Keratinocyte (primary cell): ENCODE measurements at regions not wholly inside any gene's neighbourhood (a gene's known extent, or its start where the extent isn't known, plus 50 kb on each side); places are given as distances from the start of the nearest gene placed in this dataset.

ENCODE experiments used
- DNase-seq: peaks from one replicate; pipeline ENCODE4 v3.0.0-alpha.2; 2011; ENCODE audit warnings: low read depth, missing footprints, low spot score
- FAIRE-seq: peaks from 2 replicates; lab custom pipeline; 2011; peaks lifted over from hg19 to GRCh38; lab: Jason Lieb, UNC
- H2AFZ ChIP-seq: 2 replicates; pipeline ENCODE4 v1.6.0; 2012; ENCODE audit warnings: low read length, control low read depth, inconsistent platforms; ENCODE audit not compliant: control insufficient read depth
- H3K27ac ChIP-seq: 2 replicates; pipeline ENCODE4 v1.5.1; 2011; ENCODE audit warnings: low read length; ENCODE audit not compliant: control insufficient read depth, insufficient read depth
- H3K27me3 ChIP-seq: 3 replicates; pipeline ENCODE4 v1.6.0; 2011; ENCODE audit warnings: low read length; ENCODE audit not compliant: control insufficient read depth, insufficient read depth; ENCODE audit errors: extremely low read depth
- H3K36me3 ChIP-seq, 2 experiments: 2 replicates in 1 of 2; 3 replicates in 1 of 2; pipeline ENCODE4 v1.5.1; 2011; ENCODE audit warnings: low read length in 2 of 2, mild to moderate bottlenecking in 1 of 2; ENCODE audit not compliant: control insufficient read depth in 2 of 2, insufficient read depth in 2 of 2; ENCODE audit errors: extremely low read depth in 1 of 2
- H3K4me1 ChIP-seq: 3 replicates; pipeline ENCODE4 v1.5.1; 2011; ENCODE audit warnings: low read length; ENCODE audit not compliant: control insufficient read depth, insufficient read depth; ENCODE audit errors: extremely low read depth
- H3K4me2 ChIP-seq: 3 replicates; pipeline ENCODE4 v1.6.0; 2011; ENCODE audit warnings: low read depth, low read length; ENCODE audit not compliant: control insufficient read depth, insufficient read depth; ENCODE audit errors: extremely low read depth
- H3K4me3 ChIP-seq, 3 experiments: fragments of 200-600 bp in 1 of 3; sonication (generic) in 1 of 3; 2 replicates in 2 of 3; 3 replicates in 1 of 3; pipeline ENCODE4 v1.5.1; 2011 to 2016; ENCODE audit warnings: low read length in 3 of 3, mild to moderate bottlenecking in 3 of 3, control low read depth in 2 of 3, inconsistent platforms in 1 of 3, low read depth in 1 of 3, mixed read lengths in 1 of 3, mixed run types in 1 of 3, moderate library complexity in 1 of 3; ENCODE audit not compliant: control insufficient read depth in 2 of 3, insufficient read depth in 2 of 3; ENCODE audit errors: extremely low read depth in 1 of 3
- H3K79me2 ChIP-seq: 2 replicates; pipeline ENCODE4 v1.6.0; 2012; ENCODE audit warnings: low read length; ENCODE audit not compliant: control insufficient read depth, insufficient read depth
- H3K9ac ChIP-seq: 3 replicates; pipeline ENCODE4 v1.6.0; 2011; ENCODE audit warnings: low read length; ENCODE audit not compliant: control insufficient read depth, insufficient read depth; ENCODE audit errors: extremely low read depth
- H3K9me1 ChIP-seq: 3 replicates; pipeline ENCODE4 v1.6.0; 2011; ENCODE audit warnings: low read length; ENCODE audit not compliant: control insufficient read depth, insufficient read depth; ENCODE audit errors: extremely low read depth
- H3K9me3 ChIP-seq: 2 replicates; pipeline ENCODE4 v1.5.1; 2012; ENCODE audit warnings: low read depth, low read length; ENCODE audit not compliant: control insufficient read depth
- H4K20me1 ChIP-seq: 3 replicates; pipeline ENCODE4 v1.6.0; 2011; ENCODE audit warnings: low read length; ENCODE audit not compliant: control insufficient read depth, insufficient read depth; ENCODE audit errors: extremely low read depth
- EZH2 ChIP-seq: IDR thresholded peaks from one replicate; pipeline ENCODE4 v1.6.1; 2012; ENCODE audit warnings: inconsistent platforms, mild to moderate bottlenecking, low read length, moderate library complexity
- dilution Hi-C: fragments of 300-500 bp; cut with MboI; formaldehyde crosslinking; loops from one replicate; pipeline ENCODE4 v1.7.0; 2020; ENCODE audit warnings: low sequenced_read_pairs; ENCODE audit not compliant: extremely low pct_ligation_motif_present
- TF ChIP-seq, protein P1 (sequence below), 3 experiments: IDR thresholded peaks in 1 of 3; conservative IDR thresholded peaks in 1 of 3; optimal IDR thresholded peaks in 1 of 3; 2 replicates in 2 of 3; 3 replicates in 1 of 3; pipeline versions ENCODE3 to v1.5.1; 2011; ENCODE audit warnings: low read length in 3 of 3, mild to moderate bottlenecking in 3 of 3, moderate library complexity in 2 of 3, control low read depth in 1 of 3, inconsistent platforms in 1 of 3; ENCODE audit not compliant: insufficient read depth in 2 of 3; ENCODE audit errors: extremely low read depth in 1 of 3

DNA sequence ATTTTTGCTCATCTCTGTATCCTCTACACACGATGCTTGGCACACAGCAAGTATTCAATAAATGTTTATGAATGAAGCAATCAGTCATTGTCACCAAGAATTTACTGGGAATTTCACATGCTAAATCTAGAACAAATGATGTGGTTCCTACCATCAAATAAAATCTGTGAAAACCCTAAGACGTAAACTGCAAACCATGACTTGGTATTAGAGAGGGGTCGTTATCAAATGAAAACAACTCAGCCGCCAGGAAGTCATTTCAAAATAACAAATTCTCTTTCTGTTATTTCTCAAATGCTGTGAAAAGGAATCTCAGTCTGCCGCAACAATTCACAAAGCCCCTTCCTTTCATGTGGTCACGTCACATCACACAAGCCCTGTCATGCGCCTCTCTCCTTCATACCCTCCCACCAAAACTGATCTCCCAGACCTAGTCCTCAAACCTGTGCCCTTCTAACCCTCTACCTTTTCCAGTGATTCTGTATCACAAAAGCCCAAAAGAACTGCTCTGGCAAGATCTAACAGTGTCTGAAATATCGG lies 173.6 kb downstream of the DEPDC1B start:
- Histone ChIP-seq H3K4me2 (no peak overlapping the region), H3K36me3 (no peaks in the 10 kb centered on the region), H3K9ac (no peak overlapping the region), H3K4me3 (no peak overlapping the region), H3K9me1 (no peaks in the 10 kb centered on the region), H3K9me3 (no peaks in the 10 kb centered on the region), H3K79me2 (no peaks in the 10 kb centered on the region), H3K4me1 (no peaks in the 10 kb centered on the region), H3K27me3 (no peaks in the 10 kb centered on the region), H4K20me1 (no peaks in the 10 kb centered on the region), H3K27ac (no peak overlapping the region), H2AFZ (no peak overlapping the region)
- no peak for FAIRE-seq
- dilution Hi-C loops, result no loop called here
- DNase-seq, result no peak
- TF ChIP-seq, protein P1, sequence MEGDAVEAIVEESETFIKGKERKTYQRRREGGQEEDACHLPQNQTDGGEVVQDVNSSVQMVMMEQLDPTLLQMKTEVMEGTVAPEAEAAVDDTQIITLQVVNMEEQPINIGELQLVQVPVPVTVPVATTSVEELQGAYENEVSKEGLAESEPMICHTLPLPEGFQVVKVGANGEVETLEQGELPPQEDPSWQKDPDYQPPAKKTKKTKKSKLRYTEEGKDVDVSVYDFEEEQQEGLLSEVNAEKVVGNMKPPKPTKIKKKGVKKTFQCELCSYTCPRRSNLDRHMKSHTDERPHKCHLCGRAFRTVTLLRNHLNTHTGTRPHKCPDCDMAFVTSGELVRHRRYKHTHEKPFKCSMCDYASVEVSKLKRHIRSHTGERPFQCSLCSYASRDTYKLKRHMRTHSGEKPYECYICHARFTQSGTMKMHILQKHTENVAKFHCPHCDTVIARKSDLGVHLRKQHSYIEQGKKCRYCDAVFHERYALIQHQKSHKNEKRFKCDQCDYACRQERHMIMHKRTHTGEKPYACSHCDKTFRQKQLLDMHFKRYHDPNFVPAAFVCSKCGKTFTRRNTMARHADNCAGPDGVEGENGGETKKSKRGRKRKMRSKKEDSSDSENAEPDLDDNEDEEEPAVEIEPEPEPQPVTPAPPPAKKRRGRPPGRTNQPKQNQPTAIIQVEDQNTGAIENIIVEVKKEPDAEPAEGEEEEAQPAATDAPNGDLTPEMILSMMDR (optimal IDR thresholded peaks at IDR 0.05 in 1 of 3, IDR thresholded peaks at IDR 0.05 in 1 of 3, conservative IDR thresholded peaks at IDR 0.05 in 1 of 3; ENCODE audit: extremely low read depth in 1 of 3, insufficient read depth in 2 of 3, low read length in 3 of 3), result no peak
- no peak for TF ChIP-seq EZH2

DNA sequence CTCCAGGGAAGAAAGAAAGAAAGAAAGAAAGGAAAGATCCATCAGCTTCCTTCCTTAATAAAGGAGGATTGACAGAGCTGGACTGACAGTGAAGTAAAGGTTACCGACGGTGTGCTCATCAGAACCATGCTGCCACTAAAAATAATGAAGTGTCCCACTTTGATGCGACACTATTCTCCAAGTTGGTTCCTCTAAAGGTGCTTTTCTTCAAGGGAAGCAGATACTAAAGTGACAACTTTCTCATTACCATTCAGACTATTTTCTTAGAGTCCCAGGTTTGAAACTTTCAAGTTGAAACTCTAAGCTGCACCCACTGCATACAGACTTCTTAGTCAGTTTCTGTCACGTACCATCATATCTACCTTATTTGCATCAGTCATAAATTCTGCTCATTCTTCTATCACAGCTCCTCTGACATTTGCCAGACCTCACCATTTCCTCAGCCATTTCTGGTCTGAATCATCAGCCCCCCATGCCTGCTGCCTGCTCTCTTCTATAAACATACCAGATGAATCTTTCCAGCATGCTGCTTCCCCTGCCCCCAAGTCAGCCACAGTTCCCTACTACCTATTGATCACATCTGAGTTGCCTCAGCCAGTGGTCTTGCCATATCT lies 177.6 kb downstream of the DEPDC1B start:
- Histone ChIP-seq H3K79me2 (no peaks in the 10 kb centered on the region), H3K9me1 (no peaks in the 10 kb centered on the region), H3K27ac (no peak overlapping the region), H3K27me3 (peaks cover 6% of the 10 kb centered on the region), H4K20me1 (no peaks in the 10 kb centered on the region), H3K4me1 (no peaks in the 10 kb centered on the region), H3K9ac (no peak overlapping the region), H3K9me3 (no peaks in the 10 kb centered on the region), H2AFZ (no peak overlapping the region), H3K36me3 (no peaks in the 10 kb centered on the region), H3K4me2 (no peak overlapping the region), H3K4me3 (no peak overlapping the region)
- dilution Hi-C loops, result no loop called here
- TF ChIP-seq EZH2, result no peak
- TF ChIP-seq, protein P1 (optimal IDR thresholded peaks at IDR 0.05 in 1 of 3, IDR thresholded peaks at IDR 0.05 in 1 of 3, conservative IDR thresholded peaks at IDR 0.05 in 1 of 3; ENCODE audit: extremely low read depth in 1 of 3, insufficient read depth in 2 of 3, low read length in 3 of 3), result no peak
- FAIRE-seq (no peak), DNase-seq (no peak)
